Testis (tissue), 2 donors: ENCODE measurements at regions not wholly inside any gene's neighbourhood (a gene's known extent, or its start where the extent isn't known, plus 50 kb on each side); places are given as distances from the start of the nearest gene placed in this dataset.

Source experiments
- POLR2A ChIP-seq: fragments of 450-650 bp; IDR thresholded peaks from one replicate; pipeline ENCODE4 v1.6.1; 2017; ENCODE audit warnings: antibody characterized with exemption, mild to moderate bottlenecking, moderate library complexity
- TF ChIP-seq, protein P1 (sequence below), 3 experiments: fragments of 450-650 bp in 2 of 3; fragments of 200-600 bp in 1 of 3; sonication (generic) in 1 of 3; IDR thresholded peaks; one replicate each; pipeline ENCODE4 v1.5.1; 2016 to 2019; ENCODE audit warnings: antibody characterized with exemption in 3 of 3, mild to moderate bottlenecking in 2 of 3, moderate library complexity in 1 of 3

DNA sequence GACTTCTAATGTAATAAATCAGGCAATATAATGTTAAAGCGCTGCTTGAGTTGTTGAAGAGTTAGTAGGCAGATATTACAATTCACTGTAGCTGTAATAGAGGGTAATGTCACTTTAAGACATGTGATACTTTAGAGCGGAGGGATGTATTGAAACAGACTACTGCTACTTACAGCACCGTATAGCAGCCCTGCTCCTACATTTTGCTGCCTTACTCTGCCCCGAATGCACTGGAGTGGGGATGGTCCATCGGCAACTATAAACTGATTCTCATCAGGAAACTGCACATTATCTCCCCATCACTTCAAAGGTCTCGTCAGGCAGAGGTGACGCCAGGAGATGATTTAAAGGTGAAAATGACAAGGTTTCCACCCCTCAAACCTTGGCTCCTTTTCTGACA lies 349.7 kb upstream of the SUCLG2 start:
- TF ChIP-seq, protein P1, sequence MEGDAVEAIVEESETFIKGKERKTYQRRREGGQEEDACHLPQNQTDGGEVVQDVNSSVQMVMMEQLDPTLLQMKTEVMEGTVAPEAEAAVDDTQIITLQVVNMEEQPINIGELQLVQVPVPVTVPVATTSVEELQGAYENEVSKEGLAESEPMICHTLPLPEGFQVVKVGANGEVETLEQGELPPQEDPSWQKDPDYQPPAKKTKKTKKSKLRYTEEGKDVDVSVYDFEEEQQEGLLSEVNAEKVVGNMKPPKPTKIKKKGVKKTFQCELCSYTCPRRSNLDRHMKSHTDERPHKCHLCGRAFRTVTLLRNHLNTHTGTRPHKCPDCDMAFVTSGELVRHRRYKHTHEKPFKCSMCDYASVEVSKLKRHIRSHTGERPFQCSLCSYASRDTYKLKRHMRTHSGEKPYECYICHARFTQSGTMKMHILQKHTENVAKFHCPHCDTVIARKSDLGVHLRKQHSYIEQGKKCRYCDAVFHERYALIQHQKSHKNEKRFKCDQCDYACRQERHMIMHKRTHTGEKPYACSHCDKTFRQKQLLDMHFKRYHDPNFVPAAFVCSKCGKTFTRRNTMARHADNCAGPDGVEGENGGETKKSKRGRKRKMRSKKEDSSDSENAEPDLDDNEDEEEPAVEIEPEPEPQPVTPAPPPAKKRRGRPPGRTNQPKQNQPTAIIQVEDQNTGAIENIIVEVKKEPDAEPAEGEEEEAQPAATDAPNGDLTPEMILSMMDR (IDR thresholded peaks at IDR 0.05) = no peak
- no peak for TF ChIP-seq POLR2A
